T47D (cell line): ENCODE measurements at regions not wholly inside any gene's neighbourhood (a gene's known extent, or its start where the extent isn't known, plus 50 kb on each side); places are given as distances from the start of the nearest gene placed in this dataset.
A peak's percentile ranks its signal among the peaks of the same experiment; 100 is the strongest.

Source experiments
- DNase-seq, 2 experiments: peaks; one replicate each; pipeline versions ENCODE4 v3.0.0 to v3.0.0-alpha.2; 2011 to 2012; ENCODE audit warnings: low read depth in 1 of 2, low spot score in 1 of 2
- JUND ChIP-seq: IDR thresholded peaks from 2 replicates; pipeline ENCODE4 v1.6.1; 2012; ENCODE audit warnings: low read depth
- in situ Hi-C: cut with HindIII; loops from 2 replicates; pipeline ENCODE4 v1.10.0; 2016; ENCODE audit warnings: low sequenced_read_pairs, low pct_unique_long_range_greater_than_20kb

- TF ChIP-seq JUND, result no peak
- in situ Hi-C loops, result no loop called here
- no peak for DNase-seq
Measured at GRCh38 chr6:121823437-121823851, 388.0 kb downstream of the GJA1 start.

GRCh38 chr6:121826156-121826810 is 390.8 kb downstream of the GJA1 start:
- no peak for DNase-seq
- TF ChIP-seq JUND, result no peak
- in situ Hi-C loops, result no loop called here

DNA sequence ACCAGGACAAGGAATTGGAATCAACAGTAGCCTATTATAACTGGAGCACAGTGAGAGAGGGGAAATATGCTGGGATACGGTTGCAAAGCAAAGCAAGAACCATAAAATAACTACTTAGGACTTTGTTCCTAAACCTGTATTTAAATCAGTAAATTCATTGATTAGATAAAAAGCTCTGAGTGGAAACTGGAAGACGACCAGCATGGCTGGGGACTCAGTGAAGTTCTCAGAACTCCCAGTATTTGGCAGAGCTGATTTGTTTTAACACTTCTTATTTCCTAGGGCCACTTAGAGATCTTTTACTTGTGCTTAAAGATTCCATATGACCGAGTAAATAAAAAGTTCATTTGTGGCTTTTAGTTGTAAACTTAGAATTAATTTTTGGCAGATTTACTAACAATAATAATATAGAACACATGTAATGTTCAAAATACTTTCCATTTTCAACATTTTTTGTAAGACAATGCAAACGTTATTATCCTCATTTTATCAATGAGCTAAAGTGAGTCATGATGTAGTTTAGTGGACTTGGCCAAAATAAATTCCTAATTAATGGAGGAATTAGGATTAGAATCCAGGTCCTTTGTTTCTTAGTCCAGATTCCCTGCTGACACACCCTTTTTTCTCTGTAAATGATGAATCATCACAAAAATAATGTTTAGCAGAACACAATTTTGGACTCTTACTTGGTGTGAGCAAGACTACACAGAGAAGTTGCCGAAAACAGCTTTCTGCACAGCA is 392.9 kb downstream of the GJA1 start:
- in situ Hi-C loops, result no loop called here
- TF ChIP-seq JUND, result no peak
- no peak for DNase-seq

DNA sequence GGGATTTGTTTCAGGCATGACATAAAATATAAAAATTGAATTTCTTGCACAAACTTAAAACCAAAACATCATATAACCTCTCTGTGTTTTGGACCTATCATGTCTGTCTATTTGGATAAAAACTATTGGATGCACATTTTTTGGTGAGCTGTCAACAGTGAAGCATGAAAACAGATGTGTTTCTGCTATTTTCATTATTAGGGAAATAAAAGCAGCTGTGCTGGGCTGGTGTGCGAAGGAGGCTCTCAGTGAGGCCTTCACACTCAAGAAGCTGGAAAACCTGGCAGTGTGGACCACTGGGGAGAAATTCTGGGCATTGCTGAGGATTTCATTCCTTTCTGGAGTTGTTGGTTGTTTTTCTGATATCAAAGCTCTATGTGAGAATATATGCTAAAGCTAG is 395.3 kb downstream of the GJA1 start:
- no peak for TF ChIP-seq JUND
- in situ Hi-C loops, result no loop called here
- DNase-seq, result no peak

DNA sequence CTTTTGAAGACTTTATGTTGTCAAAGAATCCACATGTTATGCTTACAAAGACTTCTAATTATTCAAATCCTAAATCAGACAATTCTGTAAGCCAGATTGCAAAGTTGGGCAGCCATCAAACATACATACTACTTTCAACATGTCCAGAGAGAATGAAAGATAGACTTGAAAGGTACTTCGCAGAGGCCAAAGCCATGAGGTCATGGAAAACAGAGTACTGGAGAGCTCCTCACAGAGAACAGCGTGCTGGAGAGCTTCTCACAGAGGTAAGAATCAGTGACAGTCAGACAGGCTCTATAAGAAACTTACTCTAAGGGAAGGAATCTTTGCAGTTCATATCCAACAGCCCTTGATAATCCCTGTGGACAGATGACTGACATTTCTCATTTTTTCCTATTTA is 400.2 kb downstream of the GJA1 start:
- no peak for DNase-seq
- TF ChIP-seq JUND, result no peak
- in situ Hi-C loops, result no loop called here

DNA sequence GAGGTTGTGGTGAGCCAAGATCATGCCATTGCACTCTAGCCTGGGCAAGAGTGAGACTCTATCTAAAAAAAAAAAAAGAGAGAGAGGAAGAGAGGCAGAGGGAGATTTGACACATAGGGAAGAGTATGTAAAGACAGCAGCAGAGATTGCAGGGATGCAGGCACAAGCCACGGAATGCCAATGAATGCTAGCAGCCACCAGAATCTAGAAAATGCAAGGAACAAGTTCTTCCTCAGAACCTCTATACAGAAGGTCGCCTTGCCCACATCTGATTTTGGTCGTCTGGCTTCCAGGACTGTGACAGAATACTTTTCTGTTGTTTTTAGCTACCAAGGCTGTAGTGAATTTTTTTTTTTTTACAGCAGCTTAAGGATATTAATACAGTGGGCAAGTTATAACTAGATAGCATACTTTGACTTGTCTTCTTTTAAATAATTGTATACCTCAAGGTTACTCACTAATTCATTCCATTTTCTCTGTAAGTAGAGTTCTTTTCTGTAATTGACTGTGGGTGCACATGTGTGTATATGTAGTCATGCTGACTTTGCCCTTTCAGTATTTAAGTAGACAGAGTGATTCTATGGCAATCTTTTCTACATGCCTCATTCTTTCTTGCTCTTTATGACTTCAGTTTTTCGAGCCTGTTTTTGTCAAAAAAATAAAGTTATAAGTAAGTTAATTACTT is 402.2 kb downstream of the GJA1 start:
- in situ Hi-C loops, result no loop called here

GRCh38 chr6:121838842-121839241 is 403.4 kb downstream of the GJA1 start:
- in situ Hi-C loops, result no loop called here
- peak in 1 of 2 experiments; percentile 70 for DNase-seq
- TF ChIP-seq JUND, result no peak

More for the DNA sequence above, 402.2 kb downstream of the GJA1 start:
- no peak for DNase-seq
- TF ChIP-seq JUND, result no peak

DNA sequence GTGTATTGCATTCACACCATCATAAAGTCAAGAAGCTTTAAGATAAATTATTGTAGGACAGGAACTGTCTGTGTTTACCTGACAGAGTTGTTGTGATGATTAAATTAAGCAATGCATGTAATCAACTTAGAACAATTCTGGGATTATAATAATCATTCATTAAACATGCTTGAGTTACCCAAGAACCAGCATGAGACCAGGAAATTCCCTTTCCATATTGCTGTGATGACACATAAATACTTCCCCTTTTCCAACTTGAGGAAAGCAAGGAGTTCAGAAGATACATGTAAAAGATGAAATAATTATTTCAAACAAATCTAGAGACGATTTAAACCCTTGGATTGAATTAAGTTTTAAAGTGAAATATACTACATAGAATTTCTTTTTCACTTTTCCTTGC is 404.4 kb downstream of the GJA1 start:
- DNase-seq, result no peak
- TF ChIP-seq JUND, result no peak
- in situ Hi-C loops, result no loop called here

DNA sequence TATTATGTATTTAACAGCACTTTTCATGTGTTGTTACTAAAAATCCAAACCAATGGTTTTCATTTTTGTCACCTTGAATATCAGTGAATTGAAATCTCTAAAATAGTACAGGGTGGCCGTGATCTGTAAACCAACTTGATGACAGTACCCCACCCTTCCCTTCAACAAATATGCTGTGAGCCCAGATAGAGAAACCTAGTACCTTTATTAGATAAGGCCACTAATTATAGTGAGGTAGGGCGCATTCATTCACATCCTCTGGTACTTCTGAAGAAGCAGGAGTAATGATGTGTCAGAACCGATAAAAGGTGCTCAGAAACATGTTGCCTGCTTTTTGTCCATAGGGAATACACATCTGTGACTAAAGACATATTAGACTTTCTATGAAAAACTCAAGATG is 409.5 kb downstream of the GJA1 start:
- no peak for DNase-seq
- TF ChIP-seq JUND, result no peak
- in situ Hi-C loops, result no loop called here

- DNase-seq, result peak in 1 of 2 experiments; percentile 8
- TF ChIP-seq JUND, result no peak
- in situ Hi-C loops, result no loop called here
Measured at GRCh38 chr6:121847806-121848522, 412.5 kb downstream of the GJA1 start.

- no peak for DNase-seq
- TF ChIP-seq JUND, result no peak
- in situ Hi-C loops, result no loop called here
Measured at GRCh38 chr6:121848523-121849255, 413.2 kb downstream of the GJA1 start.

- DNase-seq, result peak in 1 of 2 experiments; percentile 57
- in situ Hi-C loops, result no loop called here
Measured at GRCh38 chr6:121849477-121849876, 414.0 kb downstream of the GJA1 start.

More at GRCh38 chr6:121849477-121849876, 414.0 kb downstream of the GJA1 start:
- TF ChIP-seq JUND, result no peak
